ENCODE measurements at regions not wholly inside any gene's neighbourhood (a gene's known extent, or its start where the extent isn't known, plus 50 kb on each side); places are given as distances from the start of the nearest gene placed in this dataset.

- TF ChIP-seq, protein P1, sequence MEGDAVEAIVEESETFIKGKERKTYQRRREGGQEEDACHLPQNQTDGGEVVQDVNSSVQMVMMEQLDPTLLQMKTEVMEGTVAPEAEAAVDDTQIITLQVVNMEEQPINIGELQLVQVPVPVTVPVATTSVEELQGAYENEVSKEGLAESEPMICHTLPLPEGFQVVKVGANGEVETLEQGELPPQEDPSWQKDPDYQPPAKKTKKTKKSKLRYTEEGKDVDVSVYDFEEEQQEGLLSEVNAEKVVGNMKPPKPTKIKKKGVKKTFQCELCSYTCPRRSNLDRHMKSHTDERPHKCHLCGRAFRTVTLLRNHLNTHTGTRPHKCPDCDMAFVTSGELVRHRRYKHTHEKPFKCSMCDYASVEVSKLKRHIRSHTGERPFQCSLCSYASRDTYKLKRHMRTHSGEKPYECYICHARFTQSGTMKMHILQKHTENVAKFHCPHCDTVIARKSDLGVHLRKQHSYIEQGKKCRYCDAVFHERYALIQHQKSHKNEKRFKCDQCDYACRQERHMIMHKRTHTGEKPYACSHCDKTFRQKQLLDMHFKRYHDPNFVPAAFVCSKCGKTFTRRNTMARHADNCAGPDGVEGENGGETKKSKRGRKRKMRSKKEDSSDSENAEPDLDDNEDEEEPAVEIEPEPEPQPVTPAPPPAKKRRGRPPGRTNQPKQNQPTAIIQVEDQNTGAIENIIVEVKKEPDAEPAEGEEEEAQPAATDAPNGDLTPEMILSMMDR (IDR thresholded peaks at IDR 0.05) = no peak
- TF ChIP-seq POLR2A (IDR thresholded peaks at IDR 0.05) = no peak
- TF ChIP-seq POLR2AphosphoS5 (IDR thresholded peaks at IDR 0.05) = no peak
- TF ChIP-seq EP300 (IDR thresholded peaks at IDR 0.05) = no peak
These were observed 257.1 kb downstream of the KLF6 start for GRCh38 chr10:3527869-3528268.

Data from suprapubic skin (tissue), 4 donors.